Panc1 (cell line): ENCODE measurements at regions not wholly inside any gene's neighbourhood (a gene's known extent, or its start where the extent isn't known, plus 50 kb on each side); places are given as distances from the start of the nearest gene placed in this dataset.

Source experiments
- ATAC-seq: fragments of 200-7000 bp; cut with Tn5 transposase; 2 replicates; pipeline ENCODE4 v1.9.1; 2020; ENCODE audit warnings: mild to moderate bottlenecking, moderate library complexity
- BruUV-seq: library from RNA; stranded (reverse); fragments of 400-500 nt; replicated peaks from 2 replicates; lab custom pipeline; 2021; lab: Mats Ljungman, UMichigan
- CTCF ChIA-PET: fragments of 300-600 bp; sonication (Branson Sonifier 250); formaldehyde crosslinking; loops from one replicate; lab custom pipeline; 2022; ENCODE audit warnings: antibody characterized with exemption; lab: Charles Lee
- POLR2A ChIA-PET: fragments of 300-600 bp; sonication (Branson Sonifier 250); formaldehyde crosslinking; loops from one replicate; lab custom pipeline; 2022; ENCODE audit warnings: antibody characterized with exemption; lab: Charles Lee
- DNase-seq: peaks from one replicate; pipeline ENCODE4 v3.0.0-alpha.2; 2010; ENCODE audit warnings: low read depth, low spot score
- H3K27ac ChIP-seq: 2 replicates; pipeline ENCODE4 v1.5.1; 2011; ENCODE audit warnings: mild to moderate bottlenecking, low read length, inconsistent platforms
- H3K27me3 ChIP-seq: fragments of 200-500 bp; sonication (Bioruptor generic); 2 replicates; pipeline ENCODE4 v1.6.0; 2014; ENCODE audit warnings: low read length, inconsistent platforms; ENCODE audit not compliant: control insufficient read depth, insufficient read depth
- H3K36me3 ChIP-seq: fragments of 200-500 bp; sonication (Bioruptor generic); 2 replicates; pipeline ENCODE4 v1.5.1; 2014; ENCODE audit warnings: inconsistent platforms, mild to moderate bottlenecking, low read length, moderate library complexity; ENCODE audit not compliant: control insufficient read depth, insufficient read depth
- H3K4me1 ChIP-seq: 2 replicates; pipeline ENCODE4 v1.5.1; 2011; ENCODE audit warnings: inconsistent platforms, mild to moderate bottlenecking, low read length, moderate library complexity; ENCODE audit not compliant: control insufficient read depth, insufficient read depth
- H3K4me3 ChIP-seq, 2 experiments: 2 replicates each; pipeline ENCODE4 v1.5.1; 2011 to 2012; ENCODE audit warnings: low read depth in 2 of 2, low read length in 2 of 2, mild to moderate bottlenecking in 2 of 2, inconsistent platforms in 1 of 2, moderate library complexity in 1 of 2
- H3K9me3 ChIP-seq: fragments of 200-500 bp; sonication (Bioruptor generic); 2 replicates; pipeline ENCODE4 v1.5.1; 2014; ENCODE audit warnings: low read depth, mild to moderate bottlenecking, inconsistent platforms, low read length, moderate library complexity; ENCODE audit not compliant: control insufficient read depth, insufficient read depth
- CTCF ChIP-seq: fragments of 450-650 bp; IDR thresholded peaks from 2 replicates; pipeline ENCODE4 v1.5.1; 2017; ENCODE audit warnings: mild to moderate bottlenecking
- POLR2AphosphoS5 ChIP-seq: IDR thresholded peaks from 2 replicates; pipeline ENCODE4 v1.6.1; 2012; ENCODE audit warnings: mild to moderate bottlenecking, low read depth, low read length, moderate library complexity
- REST ChIP-seq, 2 experiments: IDR thresholded peaks; 2 replicates each; pipeline ENCODE4 v1.6.1; 2011 to 2012; ENCODE audit warnings: low read depth in 2 of 2, control low read depth in 1 of 2, low read length in 1 of 2, mild to moderate bottlenecking in 1 of 2, moderate library complexity in 1 of 2; ENCODE audit not compliant: insufficient read depth in 1 of 2
- SIN3A ChIP-seq: IDR thresholded peaks from 2 replicates; pipeline ENCODE4 v1.6.1; 2012; ENCODE audit warnings: low read depth, mild to moderate bottlenecking, low read length, moderate library complexity, borderline replicate concordance; ENCODE audit not compliant: insufficient read depth
- TCF7L2 ChIP-seq: IDR thresholded peaks from 2 replicates; pipeline ENCODE4 v1.6.1; 2011; ENCODE audit warnings: mild to moderate bottlenecking, low read depth, low read length, inconsistent platforms
- in situ Hi-C: cut with HindIII; loops from 2 replicates; pipeline ENCODE4 v1.10.0; 2016; ENCODE audit warnings: low sequenced_read_pairs, low pct_unique_long_range_greater_than_20kb
- intact Hi-C: fragments of 100-400 bp; cut with micrococcal nuclease; formaldehyde crosslinking; loops from one replicate; pipeline ENCODE4 v1.10.0; 2022; ENCODE audit not compliant: unreplicated experiment

DNA sequence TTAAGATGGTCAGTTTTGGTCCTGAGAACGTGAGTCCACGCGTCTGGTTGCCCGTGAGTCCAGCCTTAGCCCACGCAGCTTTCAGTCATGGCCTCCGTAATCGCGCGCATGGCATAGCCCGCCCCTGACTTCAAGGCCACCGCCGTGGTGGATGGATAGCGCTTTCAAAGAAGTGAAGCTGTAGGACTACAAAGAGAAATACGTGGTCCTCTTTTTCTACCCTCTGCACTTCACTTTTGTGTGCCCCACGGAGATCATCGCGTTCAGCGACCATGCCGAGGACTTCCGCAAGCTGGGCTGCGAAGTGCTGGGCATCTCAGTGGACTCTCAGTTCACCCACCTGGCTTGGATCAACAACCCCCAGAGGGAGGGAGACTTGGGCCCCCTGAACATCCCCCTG, 142.0 kb upstream of the MCHR2 start:
- Histone ChIP-seq H3K27ac (no peak overlapping the region), H3K4me1 (no peaks in the 10 kb centered on the region), H3K36me3 (no peaks in the 10 kb centered on the region), H3K27me3 (no peaks in the 10 kb centered on the region), H3K4me3 (no peak overlapping the region), H3K9me3 (no peaks in the 10 kb centered on the region)
- ChIA-PET POLR2A (no interaction called here), CTCF (no interaction called here)
- BruUV-seq: no TSS peak
- TF ChIP-seq REST (IDR thresholded peaks at IDR 0.05; ENCODE audit: insufficient read depth in 1 of 2, low read depth in 2 of 2, low read length in 1 of 2) (no peak), SIN3A (no peak), POLR2AphosphoS5 (no peak), TCF7L2 (no peak), CTCF (no peak)
- intact Hi-C loops: no loop called here
- ATAC-seq (no peak), DNase-seq (no peak)
- in situ Hi-C loops: no loop called here

- H3K4me1 ChIP-seq: no peaks in the 10 kb centered on the region
- intact Hi-C loops: no loop called here
- no peak for DNase-seq
- H3K36me3 ChIP-seq: no peaks in the 10 kb centered on the region
- H3K27me3 ChIP-seq: no peaks in the 10 kb centered on the region
- POLR2A ChIA-PET: no interaction called here
- H3K9me3 ChIP-seq: no peaks in the 10 kb centered on the region
- no peak overlapping the region for H3K4me3 ChIP-seq
- in situ Hi-C loops: no loop called here
- CTCF ChIA-PET: no interaction called here
- BruUV-seq: no TSS peak
- TF ChIP-seq CTCF: no peak
- TF ChIP-seq SIN3A: no peak
- TF ChIP-seq REST (IDR thresholded peaks at IDR 0.05; ENCODE audit: insufficient read depth in 1 of 2, low read depth in 2 of 2, low read length in 1 of 2): no peak
- TF ChIP-seq TCF7L2: no peak
- no peak for TF ChIP-seq POLR2AphosphoS5
- no peak for ATAC-seq
- H3K27ac ChIP-seq: no peak overlapping the region
Measured at GRCh38 chr6:100134703-100135102, 140.7 kb upstream of the MCHR2 start.
